GM21367 (cell line): ENCODE measurements at regions not wholly inside any gene's neighbourhood (a gene's known extent, or its start where the extent isn't known, plus 50 kb on each side); places are given as distances from the start of the nearest gene placed in this dataset.
"Not testable (repeated sequence)": the region's sequence is repeated elsewhere in the genome, so short reads cannot be mapped to it uniquely, and the experiment has no call there.

Experiments used
- ATAC-seq: cut with Tn5 transposase; IDR thresholded peaks from one replicate; pipeline ENCODE4 v1.9.1; 2021; ENCODE audit not compliant: unreplicated experiment

GRCh38 chr16:59385959-59386358, 651.8 kb upstream of the GOT2 start:
- no peak for ATAC-seq

- ATAC-seq, result no peak
These were observed 651.4 kb upstream of the GOT2 start for GRCh38 chr16:59385491-59385890.

- ATAC-seq, result no peak
These were observed 639.5 kb upstream of the GOT2 start for GRCh38 chr16:59373632-59374031.

GRCh38 chr16:59370717-59371116, 636.6 kb upstream of the GOT2 start:
- no peak for ATAC-seq

- ATAC-seq, result no peak
These were observed 635.4 kb upstream of the GOT2 start for GRCh38 chr16:59369523-59369922.

GRCh38 chr16:59368586-59368985, 634.5 kb upstream of the GOT2 start:
- ATAC-seq, result no peak

GRCh38 chr16:59356709-59357108, 622.6 kb upstream of the GOT2 start:
- no peak for ATAC-seq

GRCh38 chr16:59356144-59356543, 622.0 kb upstream of the GOT2 start:
- no peak for ATAC-seq

- ATAC-seq, result no peak
These were observed 621.6 kb upstream of the GOT2 start for GRCh38 chr16:59355704-59356103.

- ATAC-seq, result no peak
These were observed 617.3 kb upstream of the GOT2 start for GRCh38 chr16:59351305-59351903.

- no peak for ATAC-seq
These were observed 616.6 kb upstream of the GOT2 start for GRCh38 chr16:59350670-59351069.

- no peak for ATAC-seq
These were observed 608.6 kb upstream of the GOT2 start for GRCh38 chr16:59342669-59343068.

GRCh38 chr16:59341368-59341767, 607.3 kb upstream of the GOT2 start:
- no peak for ATAC-seq

- ATAC-seq, result no peak
These were observed 605.8 kb upstream of the GOT2 start for GRCh38 chr16:59339871-59340270.

GRCh38 chr16:59336136-59336695, 602.1 kb upstream of the GOT2 start:
- no peak for ATAC-seq

- ATAC-seq, result not testable (repeated sequence)
These were observed 597.6 kb upstream of the GOT2 start for GRCh38 chr16:59331708-59332107.

- no peak for ATAC-seq
These were observed 596.0 kb upstream of the GOT2 start for GRCh38 chr16:59330019-59330670.

GRCh38 chr16:59328961-59329360, 594.8 kb upstream of the GOT2 start:
- ATAC-seq, result no peak

- ATAC-seq, result no peak
These were observed 593.8 kb upstream of the GOT2 start for GRCh38 chr16:59327894-59328293.

- no peak for ATAC-seq
These were observed 592.8 kb upstream of the GOT2 start for GRCh38 chr16:59326955-59327354.

- ATAC-seq, result no peak
These were observed 590.3 kb upstream of the GOT2 start for GRCh38 chr16:59324462-59324861.

GRCh38 chr16:59320657-59321056, 586.5 kb upstream of the GOT2 start:
- ATAC-seq, result no peak

- no peak for ATAC-seq
These were observed 585.8 kb upstream of the GOT2 start for GRCh38 chr16:59319871-59320270.
